ENCODE measurements at regions not wholly inside any gene's neighbourhood (a gene's known extent, or its start where the extent isn't known, plus 50 kb on each side); places are given as distances from the start of the nearest gene placed in this dataset.

DNA sequence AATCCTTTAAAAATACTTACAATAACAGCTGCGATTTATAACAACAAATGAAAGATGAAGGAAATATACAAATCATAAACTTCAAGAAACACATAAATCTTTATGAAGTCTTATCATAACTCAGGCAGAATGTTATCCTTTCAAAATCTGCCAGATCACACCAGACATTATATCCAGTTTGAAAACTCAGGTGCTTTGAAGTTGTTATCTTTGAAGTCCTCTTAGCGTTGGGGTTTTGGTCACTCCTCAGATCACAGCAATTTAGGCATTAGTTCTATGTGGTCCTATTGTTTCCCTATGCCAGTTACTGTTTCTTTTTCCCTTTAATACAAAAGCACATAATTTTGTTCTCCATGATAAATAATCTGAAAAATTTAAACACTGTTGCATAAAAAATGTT lies 934.6 kb downstream of the EPHA3 start:
- H3K36me3 ChIP-seq (ENCODE audit: insufficient read depth, low read length): no peaks in the 10 kb centered on the region
- Mint-ChIP-seq H3K27ac (no peak overlapping the region), H3K27me3 (no peaks in the 10 kb centered on the region), H3K4me3 (no peak overlapping the region), H3K9me3 (peaks cover 6% of the 10 kb centered on the region), H3K4me1 (ENCODE audit: low read depth) (no peaks in the 10 kb centered on the region), H3K36me3 (ENCODE audit: low read depth) (no peaks in the 10 kb centered on the region)
- H3K9me3 ChIP-seq (ENCODE audit: control insufficient read depth in 1 of 2, insufficient read depth in 1 of 2, low read length in 2 of 2): no peaks in the 10 kb centered on the region
- ChIA-PET CTCF (no interaction called here), POLR2A (no interaction called here)
- ATAC-seq (ENCODE audit: poor library complexity) (no peak), DNase-seq (no peak)
- intact Hi-C loops (cut with DNase I, micrococcal nuclease): no loop called here
- TF ChIP-seq, protein P1, sequence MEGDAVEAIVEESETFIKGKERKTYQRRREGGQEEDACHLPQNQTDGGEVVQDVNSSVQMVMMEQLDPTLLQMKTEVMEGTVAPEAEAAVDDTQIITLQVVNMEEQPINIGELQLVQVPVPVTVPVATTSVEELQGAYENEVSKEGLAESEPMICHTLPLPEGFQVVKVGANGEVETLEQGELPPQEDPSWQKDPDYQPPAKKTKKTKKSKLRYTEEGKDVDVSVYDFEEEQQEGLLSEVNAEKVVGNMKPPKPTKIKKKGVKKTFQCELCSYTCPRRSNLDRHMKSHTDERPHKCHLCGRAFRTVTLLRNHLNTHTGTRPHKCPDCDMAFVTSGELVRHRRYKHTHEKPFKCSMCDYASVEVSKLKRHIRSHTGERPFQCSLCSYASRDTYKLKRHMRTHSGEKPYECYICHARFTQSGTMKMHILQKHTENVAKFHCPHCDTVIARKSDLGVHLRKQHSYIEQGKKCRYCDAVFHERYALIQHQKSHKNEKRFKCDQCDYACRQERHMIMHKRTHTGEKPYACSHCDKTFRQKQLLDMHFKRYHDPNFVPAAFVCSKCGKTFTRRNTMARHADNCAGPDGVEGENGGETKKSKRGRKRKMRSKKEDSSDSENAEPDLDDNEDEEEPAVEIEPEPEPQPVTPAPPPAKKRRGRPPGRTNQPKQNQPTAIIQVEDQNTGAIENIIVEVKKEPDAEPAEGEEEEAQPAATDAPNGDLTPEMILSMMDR (IDR thresholded peaks at IDR 0.05): no peak
- H3K4me1 ChIP-seq (ENCODE audit: insufficient read depth, low read length): no peaks in the 10 kb centered on the region
- H3K27me3 ChIP-seq (ENCODE audit: control insufficient read depth in 1 of 2, insufficient read depth in 2 of 2, low read length in 2 of 2): no peaks in the 10 kb centered on the region
- no peak overlapping the region for H3K4me3 ChIP-seq (ENCODE audit: low read length)
- H3K27ac ChIP-seq (ENCODE audit: low read depth in 1 of 2, low read length in 2 of 2): no peak overlapping the region

DNA sequence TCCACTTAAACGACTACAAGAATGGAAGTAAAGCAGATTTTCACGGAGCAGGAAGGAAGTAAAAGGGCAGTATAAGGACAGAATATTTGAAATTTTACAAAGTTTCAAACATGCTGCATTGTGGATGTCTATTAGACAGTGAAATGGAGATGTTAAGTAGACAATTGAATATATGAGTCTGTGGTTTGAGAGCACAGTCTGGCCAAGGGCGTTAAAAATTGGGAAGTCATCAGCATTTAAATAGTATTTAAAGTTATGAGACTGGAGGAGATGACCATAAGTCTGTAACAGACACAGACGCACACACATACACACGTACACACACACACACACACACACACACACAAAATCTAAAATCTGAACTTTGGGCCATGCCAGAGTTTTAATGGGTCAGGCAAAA lies 935.9 kb downstream of the EPHA3 start:
- H3K4me3 ChIP-seq (ENCODE audit: low read length): no peak overlapping the region
- H3K4me1 ChIP-seq (ENCODE audit: insufficient read depth, low read length): no peaks in the 10 kb centered on the region
- Mint-ChIP-seq H3K27me3 (no peaks in the 10 kb centered on the region), H3K36me3 (ENCODE audit: low read depth) (no peaks in the 10 kb centered on the region), H3K4me3 (no peak overlapping the region), H3K27ac (no peak overlapping the region), H3K9me3 (peaks cover 11% of the 10 kb centered on the region), H3K4me1 (ENCODE audit: low read depth) (no peaks in the 10 kb centered on the region)
- TF ChIP-seq, protein P1 (IDR thresholded peaks at IDR 0.05): no peak
- intact Hi-C loops (cut with DNase I, micrococcal nuclease): no loop called here
- POLR2A ChIA-PET: no interaction called here
- no peaks in the 10 kb centered on the region for H3K27me3 ChIP-seq (ENCODE audit: control insufficient read depth in 1 of 2, insufficient read depth in 2 of 2, low read length in 2 of 2)
- H3K27ac ChIP-seq (ENCODE audit: low read depth in 1 of 2, low read length in 2 of 2): no peak overlapping the region
- no peak for ATAC-seq (ENCODE audit: poor library complexity)
- CTCF ChIA-PET: no interaction called here
- H3K36me3 ChIP-seq (ENCODE audit: insufficient read depth, low read length): no peaks in the 10 kb centered on the region
- no peaks in the 10 kb centered on the region for H3K9me3 ChIP-seq (ENCODE audit: control insufficient read depth in 1 of 2, insufficient read depth in 1 of 2, low read length in 2 of 2)
- DNase-seq: no peak

DNA sequence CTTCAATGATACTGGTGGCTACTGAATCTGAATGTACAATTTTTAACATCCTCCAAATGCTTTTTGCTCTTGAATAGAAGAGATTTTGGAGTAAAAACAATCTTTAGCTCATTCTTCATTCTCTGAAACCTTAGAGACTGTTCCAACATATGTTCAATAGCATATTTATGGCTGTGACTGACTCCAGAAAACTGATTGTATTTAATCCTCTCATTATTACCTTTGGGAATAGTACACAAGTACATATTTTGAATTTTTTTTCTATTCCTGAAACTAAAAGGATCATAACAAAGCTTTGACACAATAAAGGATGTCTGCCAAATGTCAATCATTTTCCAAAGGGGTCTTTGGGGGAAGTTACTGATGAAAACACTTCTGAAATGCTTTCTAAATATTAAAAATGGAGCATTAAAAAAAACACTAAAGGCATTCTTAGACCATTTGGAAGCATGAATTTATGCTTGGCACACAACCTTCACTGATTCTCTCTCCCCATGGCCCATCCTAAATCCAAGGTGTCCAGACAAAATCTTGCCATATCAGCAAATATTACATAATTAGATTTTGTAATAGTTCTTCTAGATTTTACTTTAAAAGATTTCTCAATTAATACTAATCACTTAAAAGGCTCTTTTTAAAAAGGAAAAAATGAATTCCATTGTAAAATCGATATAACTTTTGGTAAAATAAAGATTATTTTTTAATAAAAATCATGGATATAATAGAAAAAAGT lies 936.8 kb downstream of the EPHA3 start:
- no peaks in the 10 kb centered on the region for H3K4me1 ChIP-seq (ENCODE audit: insufficient read depth, low read length)
- POLR2A ChIA-PET: no interaction called here
- no peaks in the 10 kb centered on the region for H3K36me3 ChIP-seq (ENCODE audit: insufficient read depth, low read length)
- no peak overlapping the region for H3K4me3 ChIP-seq (ENCODE audit: low read length)
- H3K9me3 ChIP-seq (ENCODE audit: control insufficient read depth in 1 of 2, insufficient read depth in 1 of 2, low read length in 2 of 2): no peaks in the 10 kb centered on the region
- H3K4me3 Mint-ChIP-seq: no peak overlapping the region
- peaks cover 16% of the 10 kb centered on the region for H3K9me3 Mint-ChIP-seq
- ATAC-seq (ENCODE audit: poor library complexity) (no peak), DNase-seq (no peak)
- no peaks in the 10 kb centered on the region for H3K27me3 ChIP-seq (ENCODE audit: control insufficient read depth in 1 of 2, insufficient read depth in 2 of 2, low read length in 2 of 2)
- no peak overlapping the region for H3K27ac Mint-ChIP-seq
- H3K4me1 Mint-ChIP-seq (ENCODE audit: low read depth): no peaks in the 10 kb centered on the region
- TF ChIP-seq, protein P1 (IDR thresholded peaks at IDR 0.05): no peak
- CTCF ChIA-PET: no interaction called here
- no peaks in the 10 kb centered on the region for H3K27me3 Mint-ChIP-seq
- intact Hi-C loops (cut with DNase I, micrococcal nuclease): no loop called here
- H3K36me3 Mint-ChIP-seq (ENCODE audit: low read depth): no peaks in the 10 kb centered on the region
- H3K27ac ChIP-seq (ENCODE audit: low read depth in 1 of 2, low read length in 2 of 2): no peak overlapping the region
